EL (cell line): ENCODE measurements at regions not wholly inside any gene's neighbourhood (a gene's known extent, or its start where the extent isn't known, plus 50 kb on each side); places are given as distances from the start of the nearest gene placed in this dataset.
"Not testable (repeated sequence)": the region's sequence is repeated elsewhere in the genome, so short reads cannot be mapped to it uniquely, and the experiment has no call there.

Source experiments
- DNase-seq: peaks from one replicate; pipeline ENCODE4 v3.0.0-alpha.2; 2016

- DNase-seq, result no peak
Measured at GRCh38 chr13:68597641-68598040, 1367.5 kb upstream of the PCDH9 start.

DNA sequence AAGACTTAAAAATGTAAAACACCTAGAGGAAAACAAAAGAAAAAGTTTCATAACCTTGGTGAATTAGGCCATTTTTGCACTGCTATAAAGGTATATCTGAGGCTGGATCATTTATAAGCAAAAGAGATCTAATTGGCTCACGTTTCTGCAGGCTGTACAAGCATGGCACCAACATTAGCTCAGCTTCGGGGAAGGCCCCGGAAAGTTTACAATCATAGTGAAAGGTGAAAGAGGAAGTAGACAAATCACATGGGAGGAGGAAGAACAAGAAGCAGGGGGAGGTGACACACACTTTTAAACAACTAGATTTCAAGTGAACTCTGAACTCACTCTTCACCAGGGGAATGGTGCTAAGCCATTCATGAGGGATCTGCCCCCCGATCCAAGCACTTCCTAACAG, 1358.5 kb upstream of the PCDH9 start:
- DNase-seq, result no peak

DNA sequence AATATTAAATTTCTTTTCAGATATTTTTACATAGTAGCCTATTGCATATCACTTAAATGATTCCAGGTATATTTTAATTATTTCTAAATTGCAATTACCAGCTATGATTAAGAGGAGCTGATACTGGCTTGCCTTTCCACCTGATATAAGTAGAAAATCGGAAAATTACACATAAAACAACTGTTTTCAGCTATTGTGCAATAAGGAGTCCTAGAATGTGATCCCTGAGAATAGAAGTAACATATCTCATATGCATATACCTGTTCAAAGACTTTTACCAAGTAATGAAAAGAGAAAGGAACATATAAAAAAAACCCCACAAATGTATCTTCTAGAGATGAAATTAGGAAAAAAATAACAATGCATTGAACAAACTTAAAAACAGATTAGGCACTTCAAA, 1354.6 kb upstream of the PCDH9 start:
- no peak for DNase-seq

GRCh38 chr13:68574053-68574452, 1343.9 kb upstream of the PCDH9 start:
- DNase-seq, result no peak

GRCh38 chr13:68551701-68552522, 1321.8 kb upstream of the PCDH9 start:
- no peak for DNase-seq

- DNase-seq, result no peak
Measured at GRCh38 chr13:68550330-68550729, 1320.2 kb upstream of the PCDH9 start.

GRCh38 chr13:68540244-68540643, 1310.1 kb upstream of the PCDH9 start:
- no peak for DNase-seq

DNA sequence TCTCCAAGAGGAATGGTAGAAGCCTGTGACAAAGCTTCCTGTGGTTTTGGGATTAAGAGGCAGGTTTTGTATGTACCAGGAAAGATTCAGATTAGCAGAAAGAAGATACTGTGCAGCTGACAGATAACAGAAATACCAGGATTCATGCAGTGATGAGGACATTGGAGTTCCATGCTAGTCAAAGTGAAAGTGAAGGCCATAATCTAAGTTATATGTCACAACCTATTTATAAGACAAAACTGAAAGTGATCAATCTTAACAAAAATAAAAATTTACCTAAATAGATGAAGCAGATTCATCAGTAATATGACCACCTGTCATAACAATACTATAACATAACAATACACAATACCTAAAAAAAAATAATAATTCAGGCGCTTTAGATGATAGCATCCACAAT, 1305.2 kb upstream of the PCDH9 start:
- DNase-seq, result no peak

DNA sequence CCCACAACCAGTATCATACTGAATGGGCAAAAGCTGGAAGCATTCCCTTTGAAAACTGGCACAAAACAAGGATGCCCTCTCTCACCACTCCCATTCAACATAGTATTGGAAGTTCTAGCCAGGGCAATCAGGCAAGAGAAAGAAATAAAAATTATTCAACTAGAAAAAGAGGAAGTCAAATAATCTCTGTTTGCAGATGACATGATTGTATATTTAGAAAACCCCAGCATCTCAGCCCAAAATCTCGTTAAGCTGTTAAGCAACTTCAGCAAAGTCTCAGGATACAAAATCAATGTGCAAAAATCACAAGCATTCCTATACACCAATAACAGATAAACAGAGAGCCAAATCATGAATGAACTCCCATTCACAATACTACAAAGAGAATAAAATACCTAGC, 1297.0 kb upstream of the PCDH9 start:
- DNase-seq, result not testable (repeated sequence)

- DNase-seq, result no peak
Measured at GRCh38 chr13:68523838-68524424, 1293.8 kb upstream of the PCDH9 start.

GRCh38 chr13:68522184-68522583, 1292.0 kb upstream of the PCDH9 start:
- DNase-seq, result no peak

DNA sequence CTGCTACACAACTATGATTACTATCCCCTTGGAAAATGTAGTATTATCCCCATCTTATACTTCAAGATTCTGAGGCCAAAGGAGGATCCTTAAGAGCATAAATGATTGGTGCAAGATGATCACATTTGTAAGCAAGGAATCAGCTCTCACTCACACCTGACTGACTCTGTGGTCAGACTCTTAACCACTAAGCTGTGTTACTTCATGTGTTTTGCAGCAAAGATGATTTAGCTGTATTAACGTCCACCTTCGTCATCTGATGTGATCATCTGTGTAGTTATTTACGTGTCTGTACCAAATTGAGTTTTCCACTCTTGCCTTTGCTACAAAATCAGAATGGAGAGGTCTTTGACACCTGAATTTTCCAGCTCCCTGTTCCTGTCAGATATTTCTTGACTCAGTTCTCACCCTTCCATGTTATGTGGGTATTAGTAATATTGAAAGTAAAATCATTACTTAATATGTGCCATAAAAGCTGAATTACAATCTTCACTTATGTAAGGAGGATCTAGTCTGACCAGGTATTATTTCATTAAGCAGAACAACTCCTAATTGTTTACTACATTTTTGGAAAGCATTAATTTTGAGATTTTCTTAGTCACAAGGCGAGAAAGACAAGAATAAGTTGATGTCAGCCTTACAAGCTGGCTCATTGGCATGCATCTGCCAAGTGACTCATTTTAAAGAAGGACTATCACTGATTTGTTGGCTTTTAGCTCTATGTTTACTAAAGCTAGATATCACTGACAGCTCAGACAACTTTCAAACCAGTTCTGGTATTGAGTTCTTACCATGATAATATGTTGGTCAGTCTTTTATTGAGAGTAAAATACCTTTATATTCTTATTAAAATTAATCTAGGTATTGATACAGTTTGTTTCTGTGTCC, 1279.8 kb upstream of the PCDH9 start:
- DNase-seq, result no peak

GRCh38 chr13:68506888-68507551, 1276.9 kb upstream of the PCDH9 start:
- no peak for DNase-seq

DNA sequence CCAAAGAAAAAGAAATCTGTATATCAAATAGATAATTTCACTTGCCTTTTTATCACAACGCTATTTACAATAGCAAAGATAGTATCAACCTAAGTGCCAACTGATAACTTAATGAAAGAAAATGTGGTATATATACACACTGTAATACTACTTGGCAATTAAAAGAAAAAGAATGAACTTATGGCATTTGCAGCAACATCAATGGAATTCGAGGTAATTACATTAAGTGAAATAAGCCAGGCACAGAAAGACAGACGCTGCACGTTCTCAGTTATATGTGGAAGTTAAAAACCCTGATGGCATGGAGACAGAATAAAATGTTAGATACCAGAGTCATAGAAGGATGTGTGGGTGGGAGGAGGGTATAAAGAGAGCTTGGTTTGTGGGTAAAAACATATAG, 1260.5 kb upstream of the PCDH9 start:
- no peak for DNase-seq

DNA sequence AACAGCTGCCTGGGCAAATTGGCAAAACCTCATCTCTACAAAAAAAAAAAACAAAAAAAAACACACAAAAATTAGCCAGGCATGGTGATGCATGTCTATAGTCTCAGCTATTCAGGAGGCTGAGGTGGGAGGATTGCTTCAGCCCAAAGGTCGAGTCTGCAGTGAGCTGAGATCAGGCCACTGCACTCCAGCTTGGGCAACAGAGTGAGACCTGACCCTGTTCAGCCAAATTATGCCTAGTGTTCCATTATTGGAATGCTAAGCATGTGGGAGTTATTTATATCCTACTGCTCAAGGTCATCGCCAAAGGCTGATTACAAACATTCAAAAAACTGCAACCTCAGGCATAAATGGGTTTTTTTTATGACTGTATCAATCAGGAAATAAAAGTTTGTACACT, 1251.0 kb upstream of the PCDH9 start:
- no peak for DNase-seq

- DNase-seq, result no peak
Measured at GRCh38 chr13:68473834-68474326, 1243.7 kb upstream of the PCDH9 start.

GRCh38 chr13:68467160-68467559, 1237.0 kb upstream of the PCDH9 start:
- no peak for DNase-seq

DNA sequence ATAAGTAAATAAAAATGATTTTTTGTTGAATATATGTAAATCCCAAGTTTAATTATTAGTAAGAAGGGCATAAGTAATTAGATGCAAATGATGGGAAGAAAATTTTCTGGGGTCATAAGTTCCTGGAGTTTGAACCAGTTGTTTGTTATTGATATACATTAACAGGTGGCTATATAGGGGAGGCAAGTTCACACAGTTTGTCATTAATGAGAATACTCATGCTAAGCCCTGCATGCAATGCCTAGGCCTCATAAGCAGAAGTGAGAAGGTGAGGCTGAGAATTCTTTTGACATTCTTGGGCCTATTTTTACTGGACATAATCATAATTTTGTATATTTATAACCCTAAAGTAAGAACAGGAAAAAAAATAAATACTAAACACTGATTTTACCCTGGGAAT, 1210.7 kb upstream of the PCDH9 start:
- no peak for DNase-seq

- no peak for DNase-seq
Measured at GRCh38 chr13:68439817-68440216, 1209.7 kb upstream of the PCDH9 start.

GRCh38 chr13:68428292-68428691, 1198.2 kb upstream of the PCDH9 start:
- DNase-seq, result no peak

DNA sequence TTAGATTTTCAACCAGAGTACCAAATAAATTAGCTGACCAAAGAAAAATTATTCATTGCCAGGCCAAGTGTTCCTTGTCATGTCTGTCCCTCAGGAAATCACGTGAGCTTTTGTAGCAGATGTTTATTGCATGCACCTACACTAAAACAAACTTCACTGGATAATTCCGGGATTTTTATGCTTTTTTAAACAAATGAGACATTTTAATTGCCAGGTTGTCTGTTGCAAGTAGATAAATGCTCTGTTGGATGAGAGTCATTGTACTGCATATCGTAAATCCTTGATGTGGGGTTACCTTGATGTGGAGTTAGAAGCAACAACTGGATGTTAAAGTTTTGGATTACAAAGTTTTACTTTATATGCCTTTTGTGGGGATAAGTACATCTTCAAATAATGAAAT, 1187.7 kb upstream of the PCDH9 start:
- no peak for DNase-seq

DNA sequence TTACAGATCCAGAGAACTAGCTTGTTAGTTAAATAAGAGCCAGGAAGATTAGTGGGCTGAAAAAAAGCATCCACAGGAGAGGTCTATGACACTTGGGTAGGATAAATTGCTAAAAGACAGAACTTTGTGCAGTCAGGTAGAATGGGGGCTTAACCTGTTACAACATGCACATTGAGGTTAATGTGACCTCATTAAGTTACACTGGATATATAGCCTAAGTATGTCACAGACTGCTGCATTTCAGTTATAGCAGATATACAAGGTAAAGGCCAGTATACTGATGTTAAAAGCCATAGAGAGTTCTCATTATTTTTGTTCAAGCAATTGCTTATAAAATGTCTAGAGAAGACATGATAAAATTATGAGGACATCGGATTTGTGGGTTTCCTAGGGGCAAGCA, 1179.9 kb upstream of the PCDH9 start:
- no peak for DNase-seq

DNA sequence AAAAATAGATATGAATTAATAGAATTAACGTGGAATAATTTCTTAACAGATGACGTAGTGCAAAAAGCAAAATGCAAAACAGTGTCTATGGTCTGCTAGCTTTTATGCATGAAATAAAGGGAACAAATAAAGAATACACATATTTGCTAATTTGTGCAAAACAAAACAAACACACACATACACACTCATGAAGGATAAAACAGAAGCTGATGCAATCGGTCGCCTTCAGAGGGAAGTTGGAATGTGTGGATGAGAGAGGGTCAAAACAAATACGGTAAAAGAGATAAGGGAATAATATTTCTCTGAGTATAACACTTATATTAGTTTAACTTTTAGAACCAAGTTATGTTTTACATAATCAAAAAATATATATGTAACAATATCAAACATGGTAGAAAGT, 1160.9 kb upstream of the PCDH9 start:
- DNase-seq, result no peak
